GM23248 (cell line): ENCODE measurements at regions not wholly inside any gene's neighbourhood (a gene's known extent, or its start where the extent isn't known, plus 50 kb on each side); places are given as distances from the start of the nearest gene placed in this dataset.

Experiments
- DNase-seq: peaks from one replicate; pipeline ENCODE4 v3.0.0-alpha.2; 2015
- H2AFZ ChIP-seq: fragments of 200-600 bp; sonication (generic); 2 replicates; pipeline ENCODE4 v1.6.1; 2016; ENCODE audit warnings: antibody characterized with exemption
- H3F3A ChIP-seq: fragments of 200-600 bp; sonication (generic); 2 replicates; pipeline ENCODE4 v1.6.1; 2016; ENCODE audit warnings: mild to moderate bottlenecking, antibody characterized with exemption, mixed run types; ENCODE audit not compliant: insufficient read depth
- H3K27ac ChIP-seq: fragments of 200-600 bp; sonication (generic); 2 replicates; pipeline ENCODE4 v1.5.1; 2016; ENCODE audit warnings: mild to moderate bottlenecking
- H3K27me3 ChIP-seq: fragments of 200-600 bp; sonication (generic); replicated peaks from 2 replicates; pipeline ENCODE4 v1.6.1; 2016; ENCODE audit warnings: mild to moderate bottlenecking; ENCODE audit not compliant: insufficient read depth
- H3K36me3 ChIP-seq: fragments of 200-600 bp; sonication (generic); 2 replicates; pipeline ENCODE4 v1.6.1; 2016; ENCODE audit warnings: low read depth, mild to moderate bottlenecking
- H3K4me1 ChIP-seq: fragments of 200-600 bp; sonication (generic); 2 replicates; pipeline ENCODE4 v1.6.1; 2016; ENCODE audit warnings: mild to moderate bottlenecking; ENCODE audit not compliant: insufficient read depth
- H3K4me2 ChIP-seq: fragments of 200-600 bp; sonication (generic); one replicate; pipeline ENCODE4 v1.6.1; 2016; ENCODE audit warnings: mild to moderate bottlenecking; ENCODE audit not compliant: unreplicated experiment
- H3K4me3 ChIP-seq: fragments of 200-600 bp; sonication (generic); 2 replicates; pipeline ENCODE4 v1.5.1; 2016; ENCODE audit warnings: mild to moderate bottlenecking
- H3K79me2 ChIP-seq: fragments of 200-600 bp; sonication (generic); 2 replicates; pipeline ENCODE4 v1.6.1; 2016; ENCODE audit warnings: mild to moderate bottlenecking; ENCODE audit not compliant: insufficient read depth
- H3K9ac ChIP-seq: fragments of 200-600 bp; sonication (generic); 2 replicates; pipeline ENCODE4 v1.6.1; 2016; ENCODE audit warnings: mild to moderate bottlenecking
- H3K9me2 ChIP-seq: fragments of 200-600 bp; sonication (generic); 2 replicates; pipeline ENCODE4 v1.6.1; 2016; ENCODE audit warnings: mixed run types, mild to moderate bottlenecking, moderate library complexity; ENCODE audit not compliant: insufficient read depth
- H3K9me3 ChIP-seq: fragments of 200-600 bp; sonication (generic); one replicate; pipeline ENCODE4 v1.6.1; 2017; ENCODE audit warnings: low read depth
- H4K20me1 ChIP-seq: fragments of 200-600 bp; sonication (generic); 2 replicates; pipeline ENCODE4 v1.6.0; 2016; ENCODE audit not compliant: insufficient read depth
- EZH2 ChIP-seq: fragments of 200-600 bp; sonication (generic); IDR thresholded peaks from 2 replicates; pipeline ENCODE4 v1.6.1; 2018; ENCODE audit warnings: antibody characterized with exemption, mild to moderate bottlenecking; ENCODE audit not compliant: insufficient read depth, poor library complexity, severe bottlenecking
- EZH2phosphoT487 ChIP-seq: fragments of 200-600 bp; sonication (generic); IDR thresholded peaks from 2 replicates; pipeline ENCODE4 v1.6.1; 2018; ENCODE audit warnings: antibody characterized with exemption, moderate library complexity, mild to moderate bottlenecking, low read depth; ENCODE audit not compliant: insufficient read depth
- WGBS, 2 experiments: methylation state at CpG; one replicate each; pipeline ENCODE4 v1.1.6; 2015 to 2017; ENCODE audit warnings: low lambda C conversion rate in 2 of 2, low coverage in 1 of 2; ENCODE audit errors: missing lambda C conversion rate in 2 of 2; 5-methylcytosine and 5-hydroxymethylcytosine counted together
- in situ Hi-C: fragments of 300-500 bp; cut with MboI; formaldehyde crosslinking; loops from 2 replicates; pipeline ENCODE4 v1.15.0; 2020

GRCh38 chr6:100235631-100236030 lies 229.1 kb downstream of the SIM1 start:
- in situ Hi-C loops, result no loop called here
- DNase-seq, result peak; percentile 3
- no peak overlapping the region for H3K27ac ChIP-seq
- no peak overlapping the region for H2AFZ ChIP-seq
- no peaks in the 10 kb centered on the region for H3K79me2 ChIP-seq
- H3K9me2 ChIP-seq, result peaks cover 7% of the 10 kb centered on the region; the same call in 1 of the 2 replicates
- H3K4me1 ChIP-seq, result peaks cover 24% of the 10 kb centered on the region
- no peak overlapping the region for H3K9ac ChIP-seq
- H3K27me3 ChIP-seq, result no peaks in the 10 kb centered on the region
- no peaks in the 10 kb centered on the region for H4K20me1 ChIP-seq
- no peak overlapping the region for H3K4me2 ChIP-seq
- no peaks in the 10 kb centered on the region for H3K36me3 ChIP-seq
- H3F3A ChIP-seq, result peaks cover 25% of the 10 kb centered on the region
- TF ChIP-seq EZH2 (no peak), EZH2phosphoT487 (no peak)
- no peak overlapping the region for H3K4me3 ChIP-seq
- H3K9me3 ChIP-seq, result no peaks in the 10 kb centered on the region

GRCh38 chr6:100234625-100235024 lies 230.1 kb downstream of the SIM1 start:
- in situ Hi-C loops, result no loop called here
- no peaks in the 10 kb centered on the region for H3K27me3 ChIP-seq
- no peak for DNase-seq
- peaks cover 35% of the 10 kb centered on the region for H3F3A ChIP-seq
- no peak overlapping the region for H3K27ac ChIP-seq
- H2AFZ ChIP-seq, result peak overlapping the region; percentile 11; the same call in 1 of the 2 replicates
- H3K4me2 ChIP-seq, result no peak overlapping the region
- 70% methylated on average over 3 of the region's 3 CpGs for WGBS, 2 experiments
- no peaks in the 10 kb centered on the region for H3K9me3 ChIP-seq
- H3K9ac ChIP-seq, result no peak overlapping the region
- TF ChIP-seq EZH2phosphoT487, result no peak
- no peak for TF ChIP-seq EZH2
- H4K20me1 ChIP-seq, result no peaks in the 10 kb centered on the region
- H3K4me1 ChIP-seq, result peaks cover 29% of the 10 kb centered on the region
- no peaks in the 10 kb centered on the region for H3K79me2 ChIP-seq
- no peaks in the 10 kb centered on the region for H3K36me3 ChIP-seq
- peaks cover 7% of the 10 kb centered on the region; the same call in 1 of the 2 replicates for H3K9me2 ChIP-seq
- H3K4me3 ChIP-seq, result no peak overlapping the region

GRCh38 chr6:100232781-100233573 lies 231.7 kb downstream of the SIM1 start:
- H3K79me2 ChIP-seq, result no peaks in the 10 kb centered on the region
- peaks cover 7% of the 10 kb centered on the region; the same call in 1 of the 2 replicates for H3K9me2 ChIP-seq
- H2AFZ ChIP-seq, result no peak overlapping the region; the same call in 1 of the 2 replicates
- H3K9ac ChIP-seq, result no peak overlapping the region
- no peaks in the 10 kb centered on the region for H3K36me3 ChIP-seq
- no peak for TF ChIP-seq EZH2
- peaks cover 25% of the 10 kb centered on the region for H3K4me1 ChIP-seq
- H3K9me3 ChIP-seq, result no peaks in the 10 kb centered on the region
- no peak overlapping the region for H3K4me3 ChIP-seq
- in situ Hi-C loops, result no loop called here
- H4K20me1 ChIP-seq, result no peaks in the 10 kb centered on the region
- DNase-seq, result no peak
- WGBS, 2 experiments, result 93 to 97% methylated on average over 5 of the region's 5 CpGs
- H3K4me2 ChIP-seq, result no peak overlapping the region
- peaks cover 36% of the 10 kb centered on the region for H3F3A ChIP-seq
- H3K27me3 ChIP-seq, result no peaks in the 10 kb centered on the region
- H3K27ac ChIP-seq, result no peak overlapping the region

- WGBS, 2 experiments, result 0% methylated on average over 1 of the region's 1 CpG
- Histone ChIP-seq H3K27me3 (no peaks in the 10 kb centered on the region), H3K27ac (peak overlapping the region; percentile 49), H3F3A (peaks cover 25% of the 10 kb centered on the region), H3K36me3 (no peaks in the 10 kb centered on the region), H3K4me2 (peak overlapping the region; percentile 58), H3K9me2 (no peaks in the 10 kb centered on the region), H3K4me1 (peaks cover 15% of the 10 kb centered on the region), H3K9ac (peak overlapping the region; percentile 43; the same call in 1 of the 2 replicates), H2AFZ (peak overlapping the region; percentile 41), H4K20me1 (no peaks in the 10 kb centered on the region), H3K9me3 (no peaks in the 10 kb centered on the region), H3K79me2 (no peaks in the 10 kb centered on the region), H3K4me3 (0 out of 2 replicates have a peak overlapping the region, but pooled peaks have one; percentile 26)
- peak; percentile 72 for DNase-seq
- in situ Hi-C loops, result no loop called here
- no peak for TF ChIP-seq EZH2
- no peak for TF ChIP-seq EZH2phosphoT487
These were observed 233.8 kb downstream of the SIM1 start for GRCh38 chr6:100230953-100231316.
